GM21619 (cell line): ENCODE measurements at regions not wholly inside any gene's neighbourhood (a gene's known extent, or its start where the extent isn't known, plus 50 kb on each side); places are given as distances from the start of the nearest gene placed in this dataset.

Experiments
- ATAC-seq: cut with Tn5 transposase; IDR thresholded peaks from one replicate; pipeline ENCODE4 v1.9.1; 2021; ENCODE audit not compliant: unreplicated experiment

DNA sequence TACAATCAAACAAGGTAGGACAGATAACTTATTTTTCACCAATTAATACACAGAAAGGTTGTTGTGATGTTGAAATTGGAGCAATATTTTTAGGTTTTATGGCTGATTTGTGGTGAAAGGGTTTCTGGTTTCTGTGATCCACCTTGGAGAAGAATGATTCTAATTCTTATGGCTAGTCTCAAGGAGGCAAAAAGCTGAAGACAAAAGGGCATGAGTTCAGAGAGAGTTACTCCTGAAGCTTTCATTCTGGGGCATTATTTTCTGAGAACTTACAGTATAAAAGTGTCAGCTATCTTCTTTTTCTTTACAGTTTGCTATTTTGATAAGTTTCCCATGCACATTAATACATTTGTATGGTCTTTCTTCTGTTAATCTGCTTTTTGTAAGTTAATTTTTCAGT is 372.4 kb upstream of the CCDC179 start:
- ATAC-seq, result no peak

DNA sequence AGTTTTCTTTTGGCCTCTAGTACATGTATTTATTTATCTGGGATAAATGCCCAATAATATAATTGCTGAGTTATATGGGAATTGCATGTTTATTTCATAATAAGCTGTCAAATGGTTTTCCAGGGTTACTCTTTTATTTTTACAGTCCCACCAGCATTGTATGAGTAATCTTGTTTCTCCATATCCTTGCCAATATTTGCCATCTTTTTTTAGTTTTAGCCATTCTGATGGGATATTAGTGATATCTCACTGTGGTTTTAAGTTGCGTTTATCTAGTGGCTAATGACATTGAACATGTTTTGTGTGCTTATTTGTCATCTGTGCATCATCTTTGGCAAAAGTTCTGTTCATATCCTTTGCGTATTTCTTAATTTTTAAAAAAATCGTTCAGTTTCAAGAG is 372.8 kb upstream of the CCDC179 start:
- ATAC-seq, result no peak

DNA sequence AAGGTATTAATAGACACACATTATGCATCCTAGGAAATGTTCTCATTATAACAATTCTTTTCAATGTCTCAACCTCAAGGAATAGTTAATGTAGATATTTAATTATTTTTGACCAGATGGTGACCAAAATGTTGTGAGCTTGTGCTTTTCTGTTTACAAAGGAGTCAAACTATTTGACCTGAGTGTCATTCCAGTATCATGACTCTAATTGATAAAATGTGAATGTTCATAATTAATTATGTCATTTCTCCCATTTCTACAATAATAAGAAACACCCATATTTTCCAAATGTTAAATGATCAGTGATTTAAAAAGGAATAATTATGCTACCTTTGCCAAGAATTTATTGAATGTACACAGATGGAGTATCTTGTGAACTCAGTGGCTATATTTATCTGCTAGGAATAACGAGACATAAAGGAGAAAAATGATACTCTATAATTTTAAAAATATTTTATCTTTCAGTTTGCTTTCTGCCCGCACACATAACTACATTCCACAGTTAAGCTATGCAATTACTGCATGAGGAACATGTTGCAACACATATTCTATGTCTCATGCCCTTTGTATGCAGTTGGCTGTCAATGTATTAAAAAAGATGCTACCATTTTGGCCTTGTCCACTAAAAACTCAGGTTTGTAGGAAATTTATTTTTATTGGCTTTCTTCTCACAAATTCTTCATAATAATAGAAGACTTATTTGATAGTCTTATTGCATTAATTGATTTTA is 376.7 kb upstream of the CCDC179 start:
- ATAC-seq, result no peak

DNA sequence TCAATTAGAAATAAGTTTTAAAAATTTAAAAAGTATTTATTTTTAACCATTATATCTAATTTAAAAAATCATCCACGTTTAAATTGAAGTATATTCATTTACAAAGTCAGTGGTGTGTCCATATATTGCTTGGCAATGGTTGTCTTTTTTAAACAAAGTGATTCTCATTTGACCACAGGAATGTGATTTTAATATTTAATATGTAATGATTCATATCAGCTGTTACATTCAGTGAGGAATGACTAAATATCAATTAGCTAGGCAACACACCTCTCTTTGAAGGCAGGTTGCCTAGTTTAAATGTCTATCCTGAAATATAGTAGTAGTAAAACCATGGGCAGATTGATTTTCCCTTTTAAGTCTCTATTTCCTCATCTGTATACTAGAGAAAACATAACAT is 392.2 kb upstream of the CCDC179 start:
- no peak for ATAC-seq

DNA sequence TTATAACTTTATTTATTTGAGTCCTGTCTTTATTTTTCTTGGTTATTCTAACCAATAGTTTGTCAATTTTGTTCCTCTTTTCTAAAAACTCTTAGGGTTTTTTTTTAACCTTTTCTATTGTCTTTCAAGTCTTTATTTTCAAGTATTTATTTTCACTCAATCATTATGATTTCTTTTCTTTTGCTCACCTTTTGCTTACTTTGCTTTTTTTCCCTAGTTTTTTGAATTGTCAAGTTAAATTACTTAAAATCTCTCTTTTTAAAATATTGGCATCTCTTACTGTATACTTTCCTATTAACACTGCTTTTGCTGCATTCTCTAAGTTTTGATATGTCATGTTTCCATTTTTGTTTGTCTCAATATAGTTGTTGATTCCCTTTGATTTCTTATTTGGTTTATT is 396.8 kb upstream of the CCDC179 start:
- ATAC-seq, result no peak

DNA sequence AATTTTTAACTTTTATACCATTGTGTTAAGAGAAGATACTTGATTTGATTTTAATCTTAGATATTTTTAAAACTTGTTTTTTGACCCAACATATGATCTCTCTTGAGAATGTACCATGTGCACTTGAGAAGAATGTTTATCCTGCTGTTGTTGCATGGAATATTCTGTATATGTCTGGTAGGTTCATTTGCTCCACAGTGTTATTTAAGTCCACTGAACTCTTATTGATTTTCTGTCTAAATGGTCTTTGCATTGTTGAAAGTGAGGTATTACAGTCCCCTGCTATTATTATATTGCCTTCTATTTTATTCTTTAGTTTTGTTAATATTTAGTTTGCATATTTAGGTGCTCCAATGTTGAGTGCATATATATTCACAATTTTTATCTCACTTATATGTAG is 397.3 kb upstream of the CCDC179 start:
- no peak for ATAC-seq

DNA sequence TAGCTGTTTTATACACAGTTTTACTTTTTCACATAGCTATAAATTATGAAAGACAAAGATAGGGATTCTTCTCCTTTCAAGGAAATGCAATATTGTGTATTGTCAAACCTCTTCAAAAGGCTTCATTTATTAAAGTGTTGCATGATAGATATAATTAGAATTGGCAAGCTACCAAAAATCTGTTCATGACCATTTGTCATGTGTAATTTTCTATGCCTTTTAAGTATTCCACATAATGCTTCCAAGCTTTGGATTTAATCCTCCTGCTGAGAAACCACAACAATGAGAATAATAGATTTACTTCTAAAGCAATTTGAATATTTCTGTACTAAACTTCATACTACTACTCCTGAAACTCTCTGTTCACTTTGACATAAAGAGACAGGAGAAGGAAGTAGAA is 403.2 kb upstream of the CCDC179 start:
- ATAC-seq, result no peak

DNA sequence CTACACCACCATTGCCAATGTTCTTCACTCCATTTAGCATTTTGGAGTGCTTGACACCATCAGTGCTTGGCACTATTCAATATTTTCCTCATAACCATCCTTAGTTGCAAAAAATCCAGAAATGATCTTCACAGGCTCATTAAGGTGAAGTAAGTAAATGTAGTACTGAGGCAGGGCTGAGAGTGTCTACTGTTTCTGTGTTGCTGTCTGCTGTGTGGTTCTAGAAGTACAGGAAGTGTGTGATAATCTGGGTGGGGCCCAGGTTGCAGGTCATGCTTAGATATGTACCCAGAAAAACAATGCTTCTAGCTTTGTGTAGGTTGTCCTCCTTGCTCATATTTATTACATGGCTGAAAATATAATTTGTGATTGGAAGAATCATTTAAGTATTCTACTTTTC is 411.8 kb upstream of the CCDC179 start:
- ATAC-seq, result no peak

DNA sequence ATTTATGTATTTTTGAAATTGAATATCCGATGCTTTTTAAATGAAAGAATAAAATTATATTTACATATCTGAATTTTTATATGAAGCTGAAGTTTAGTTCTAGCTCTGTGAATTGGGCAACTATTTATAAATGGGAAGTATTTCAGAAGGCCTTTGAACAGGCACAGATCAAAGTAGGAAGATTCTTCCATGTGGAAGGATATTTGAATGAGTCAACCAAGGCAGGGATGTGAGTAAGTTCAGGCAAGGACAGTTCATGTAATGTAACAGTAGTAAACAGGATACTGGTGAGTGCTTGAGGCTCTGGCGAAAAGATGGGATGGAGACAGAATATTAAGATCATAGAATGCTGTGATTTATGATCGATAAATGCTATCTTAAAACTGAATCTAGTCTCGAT is 417.8 kb upstream of the CCDC179 start:
- no peak for ATAC-seq

DNA sequence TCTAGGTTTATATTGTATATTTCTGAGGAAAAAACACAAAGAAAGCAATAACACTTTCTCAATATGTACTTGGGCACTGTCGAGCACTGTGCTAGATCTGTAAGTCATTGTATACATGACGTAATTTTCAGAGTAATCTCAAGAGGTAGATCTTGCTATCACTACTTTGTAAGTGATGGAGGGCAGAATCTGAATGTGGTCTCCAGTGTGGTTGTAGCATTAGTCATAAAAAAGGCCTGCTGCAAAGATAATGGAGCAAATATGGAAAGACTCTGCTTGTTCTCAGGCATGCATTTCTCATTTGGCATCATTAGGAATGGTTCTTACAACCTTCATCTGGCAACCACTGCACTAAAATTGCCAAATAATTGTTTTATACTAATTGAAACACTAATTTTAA is 419.8 kb upstream of the CCDC179 start:
- no peak for ATAC-seq

DNA sequence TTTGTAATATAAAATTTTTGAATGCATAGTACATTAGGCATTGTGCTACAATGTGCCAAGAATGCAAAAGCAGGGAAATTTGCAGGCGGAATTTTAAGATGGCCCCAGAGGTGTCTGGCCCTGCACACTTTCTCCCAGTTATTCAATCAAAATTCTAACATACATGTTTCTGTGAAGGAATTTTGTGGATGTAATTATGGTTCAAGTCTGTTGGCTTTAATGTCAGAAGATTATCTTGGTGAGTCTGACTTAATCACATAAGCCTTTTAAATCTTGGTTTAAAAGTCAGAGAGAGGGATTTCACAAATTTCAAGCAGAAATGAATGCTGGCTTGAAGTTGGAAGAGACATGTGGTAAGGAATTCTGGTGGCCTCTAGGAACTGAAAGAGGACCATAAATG is 423.4 kb upstream of the CCDC179 start:
- no peak for ATAC-seq

DNA sequence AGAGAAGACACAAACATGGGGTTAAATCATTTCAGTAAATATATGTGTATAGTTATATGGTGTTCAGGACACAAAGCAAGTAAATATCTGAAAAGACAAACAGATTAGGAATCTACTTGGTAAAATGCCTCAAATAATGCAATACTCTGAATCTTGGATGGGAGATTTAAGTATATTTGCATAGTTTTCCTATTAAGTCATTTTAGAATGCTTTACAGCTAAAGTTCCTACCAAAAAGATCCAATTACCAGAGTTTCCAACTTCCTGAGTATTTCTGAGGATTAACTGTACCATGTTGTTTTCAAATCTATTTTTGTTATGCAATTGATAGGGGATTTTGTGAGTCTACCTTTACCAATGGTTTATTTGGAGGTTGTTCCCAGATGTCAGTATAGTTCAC is 424.4 kb upstream of the CCDC179 start:
- no peak for ATAC-seq

DNA sequence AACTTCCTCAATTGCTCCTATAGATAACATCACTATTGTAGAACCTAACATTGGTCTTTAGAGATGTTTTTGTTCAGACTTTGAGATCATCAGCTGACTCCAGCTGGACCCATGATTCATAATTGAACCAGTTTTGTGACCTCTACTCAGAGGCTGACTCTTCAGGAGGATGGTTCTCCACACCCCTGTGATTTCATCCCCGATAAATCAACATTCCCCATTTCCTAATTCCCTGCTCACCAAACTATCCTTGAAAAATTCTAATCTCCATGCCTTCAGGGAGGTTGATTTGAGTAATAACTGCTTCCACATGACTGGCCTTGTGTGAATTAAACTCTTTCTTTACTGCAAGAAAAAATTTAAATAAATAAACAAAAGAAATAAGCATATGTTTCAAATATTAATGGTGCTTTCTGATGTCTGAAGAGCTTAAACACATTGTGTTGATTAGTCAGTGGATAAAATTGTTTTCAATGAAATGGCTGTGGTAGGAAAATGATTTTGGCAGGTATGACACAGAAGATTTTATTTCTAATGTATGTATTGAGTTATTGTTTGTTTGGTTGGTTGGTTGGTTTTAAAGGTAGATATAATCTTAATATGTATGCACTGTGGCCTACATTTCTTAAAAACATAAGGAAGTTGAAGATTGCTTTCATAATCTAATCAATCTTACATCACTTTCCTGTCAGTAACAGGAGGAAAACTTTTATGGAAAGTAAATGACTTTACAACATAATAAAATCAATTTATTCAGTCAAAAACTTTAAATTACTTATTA is 427.9 kb upstream of the CCDC179 start:
- ATAC-seq, result no peak

DNA sequence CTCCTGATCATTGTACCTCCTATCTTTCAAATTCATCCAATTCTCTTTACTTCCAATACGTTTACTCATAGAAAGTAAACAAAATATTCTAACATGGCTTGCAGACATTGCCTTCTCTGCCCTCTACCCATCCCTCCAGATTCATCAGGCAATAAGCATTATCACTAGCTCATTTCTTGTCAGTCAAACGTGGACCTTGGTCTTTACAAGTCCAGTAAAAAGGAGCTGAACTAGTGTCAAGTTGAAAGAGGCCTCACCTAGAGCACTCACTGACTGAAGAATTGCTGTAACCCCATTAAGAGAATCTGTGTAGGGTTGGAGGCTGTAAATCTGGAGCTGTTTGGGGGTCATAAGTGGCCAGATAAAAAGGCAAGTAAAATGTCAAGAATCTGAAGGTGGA is 435.0 kb upstream of the CCDC179 start:
- ATAC-seq, result no peak

DNA sequence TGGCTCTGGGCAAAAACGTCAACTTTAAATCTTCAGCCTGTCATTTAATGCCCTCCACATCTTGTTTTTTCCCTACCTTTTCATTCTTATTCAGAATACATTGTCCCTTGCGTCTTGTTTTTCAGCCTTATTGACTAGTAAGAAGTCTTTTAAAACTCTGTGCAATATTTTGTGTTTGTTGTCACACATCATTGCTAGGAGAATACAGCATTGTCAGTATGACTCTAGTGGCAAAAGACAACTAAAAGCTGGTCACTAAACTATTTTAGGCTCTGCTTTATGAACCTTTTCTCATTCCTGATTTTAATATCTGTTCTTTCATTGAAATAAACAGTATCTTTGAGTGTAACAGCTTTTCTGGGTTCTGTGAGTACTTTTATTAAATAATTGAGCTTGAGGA is 447.8 kb upstream of the CCDC179 start:
- no peak for ATAC-seq

DNA sequence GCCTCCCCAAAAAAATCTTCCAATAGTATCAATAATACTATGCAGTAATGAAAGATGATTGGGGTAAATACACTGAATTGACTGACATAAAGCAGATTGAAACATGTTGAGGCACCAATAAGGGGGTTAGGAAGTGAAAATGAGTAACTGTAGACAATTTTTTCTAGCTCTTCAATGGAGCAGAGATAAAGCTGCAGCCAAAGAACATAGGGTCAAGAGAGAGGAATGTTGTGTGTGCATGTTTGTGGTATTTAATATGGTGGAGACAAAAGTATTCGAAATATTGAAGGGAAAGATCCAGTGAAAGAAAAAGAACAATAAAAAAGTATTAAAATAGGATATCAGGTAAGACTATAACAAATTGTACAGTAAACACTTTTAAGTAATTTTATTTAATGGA is 450.0 kb upstream of the CCDC179 start:
- no peak for ATAC-seq

DNA sequence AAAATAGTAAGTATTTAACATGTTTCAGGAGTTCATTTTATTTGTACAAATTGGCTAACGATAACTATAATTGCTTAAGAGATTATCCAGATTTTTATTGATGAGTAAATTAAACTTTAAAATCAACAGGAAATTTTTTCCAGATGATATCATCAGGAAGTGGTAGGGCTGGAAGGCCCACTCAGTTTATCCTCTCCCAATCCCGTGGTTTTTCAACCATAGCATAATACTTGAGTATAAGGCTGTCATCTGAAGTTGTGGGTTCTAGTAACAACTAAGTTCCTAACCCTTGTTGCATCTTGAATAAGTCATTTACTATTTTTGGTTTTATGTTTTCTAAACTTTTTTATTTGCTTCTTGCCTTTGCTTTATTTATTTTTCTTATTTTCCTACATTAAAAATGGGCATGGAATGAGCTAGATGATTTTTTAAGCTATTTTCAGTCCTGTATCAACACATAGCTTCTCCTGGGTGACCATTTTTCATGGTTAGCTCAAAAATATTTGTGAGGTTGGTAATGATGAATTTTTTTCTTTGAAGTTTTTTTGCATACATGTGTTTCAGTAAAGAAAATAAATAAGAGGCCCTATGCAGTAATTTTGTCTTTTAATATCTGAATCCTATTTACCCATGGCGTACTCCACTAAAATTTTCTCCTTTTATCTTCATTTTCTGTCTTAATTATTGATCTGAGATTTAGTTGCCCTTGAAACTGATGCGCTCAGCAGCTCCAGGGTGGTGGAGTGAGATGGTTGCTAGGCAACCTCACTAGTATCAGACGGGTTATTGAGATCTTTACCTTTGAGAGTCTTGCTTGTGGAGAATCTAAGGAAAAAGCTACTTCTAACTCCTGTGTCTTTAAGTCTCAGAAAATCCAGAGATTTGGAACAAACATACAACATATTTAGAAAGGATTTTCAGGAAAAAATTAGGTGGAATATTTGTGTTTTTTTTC is 452.0 kb upstream of the CCDC179 start:
- no peak for ATAC-seq

DNA sequence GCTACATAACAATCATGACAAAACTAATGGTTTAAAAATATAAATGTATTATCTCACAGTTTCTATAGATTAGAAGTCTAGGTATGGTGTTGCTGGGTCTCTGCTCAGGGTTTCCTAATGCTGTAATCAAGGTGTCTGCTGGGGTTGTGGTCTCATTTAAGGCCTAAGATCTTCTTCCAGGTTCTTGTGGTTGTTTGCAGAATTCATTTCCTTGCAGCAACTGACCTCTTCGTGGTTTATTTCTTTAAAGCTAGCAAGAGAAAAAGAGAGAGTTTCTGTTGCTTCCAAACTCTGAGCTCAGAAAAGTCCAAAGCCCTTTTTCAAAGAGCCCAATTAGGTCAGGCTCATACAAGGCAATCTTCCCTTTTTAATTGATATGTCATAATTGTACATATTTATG is 452.7 kb upstream of the CCDC179 start:
- ATAC-seq, result no peak

DNA sequence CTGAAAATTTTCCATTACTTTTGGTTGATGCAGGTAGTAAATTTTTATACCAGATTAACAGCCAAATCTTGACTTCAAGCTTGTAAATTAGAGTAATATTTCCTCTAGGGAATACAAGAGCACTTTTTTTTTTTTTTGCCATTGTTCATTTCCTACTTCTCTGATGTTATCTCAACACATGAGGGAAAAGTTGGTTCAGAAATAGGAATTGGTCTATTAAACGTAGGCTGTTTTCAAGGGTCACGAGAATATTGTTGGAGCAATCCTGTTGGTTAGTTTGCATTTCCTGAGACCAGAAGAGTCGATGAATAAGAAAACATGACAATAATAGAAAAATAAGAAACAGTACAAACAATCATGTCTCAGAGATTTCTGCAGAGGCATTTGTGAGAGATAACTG is 453.9 kb upstream of the CCDC179 start:
- no peak for ATAC-seq

DNA sequence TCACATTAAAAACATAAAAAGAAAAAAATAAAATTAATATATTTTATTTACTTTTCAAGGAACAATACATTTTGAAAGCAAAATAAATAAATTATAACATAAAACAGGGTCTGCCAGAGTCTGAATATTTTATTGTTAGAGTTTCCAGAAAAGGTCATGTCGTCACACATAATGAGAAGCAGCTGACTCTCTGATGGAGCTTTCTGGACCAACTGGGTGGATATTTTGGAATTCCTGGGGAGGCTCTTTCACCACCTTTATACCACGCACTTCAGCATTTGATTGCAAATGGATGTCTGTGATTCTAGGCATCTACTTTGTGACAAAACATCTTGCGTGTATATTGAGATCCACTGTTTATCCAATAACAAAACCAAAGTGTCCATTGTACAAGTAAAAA is 455.0 kb upstream of the CCDC179 start:
- no peak for ATAC-seq

DNA sequence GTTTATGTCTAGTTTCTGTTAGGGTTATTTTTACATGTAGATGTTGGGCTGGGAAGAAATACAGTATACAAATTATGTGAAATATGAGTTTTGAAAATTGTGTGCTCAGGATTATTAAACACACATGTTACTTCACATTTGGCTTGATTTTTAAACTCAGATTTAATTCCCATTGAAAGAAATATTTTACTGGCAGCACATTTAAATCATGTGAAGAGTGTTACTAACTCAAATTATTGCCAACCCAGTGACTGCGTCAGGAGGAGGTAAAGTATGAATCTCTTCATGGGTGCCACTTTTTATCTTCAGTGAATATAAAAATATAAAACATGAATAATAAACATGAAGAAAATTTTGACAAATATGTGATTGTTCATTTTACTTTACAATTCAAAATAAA is 457.5 kb upstream of the CCDC179 start:
- ATAC-seq, result no peak

DNA sequence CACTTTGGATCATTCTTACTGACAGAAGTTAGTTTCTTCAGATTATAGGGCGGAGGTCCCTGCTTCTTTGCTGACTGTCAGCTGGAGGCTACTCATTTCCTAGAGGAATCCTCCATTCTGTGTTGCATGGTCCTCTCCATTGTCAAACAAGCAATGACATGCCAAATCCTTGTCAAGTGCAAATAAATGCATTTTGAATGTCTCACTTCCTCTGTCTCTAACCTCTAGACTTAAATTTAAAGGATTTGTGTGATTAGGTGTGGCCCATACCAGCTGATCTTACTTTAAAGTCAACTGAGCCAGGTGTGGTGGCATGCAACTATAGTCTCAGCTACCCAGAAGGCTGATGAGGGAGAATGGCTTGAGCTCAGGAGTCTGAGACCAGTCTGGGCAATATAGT is 458.4 kb upstream of the CCDC179 start:
- ATAC-seq, result no peak
